ENCODE measurements at regions not wholly inside any gene's neighbourhood (a gene's known extent, or its start where the extent isn't known, plus 50 kb on each side); places are given as distances from the start of the nearest gene placed in this dataset.

DNA sequence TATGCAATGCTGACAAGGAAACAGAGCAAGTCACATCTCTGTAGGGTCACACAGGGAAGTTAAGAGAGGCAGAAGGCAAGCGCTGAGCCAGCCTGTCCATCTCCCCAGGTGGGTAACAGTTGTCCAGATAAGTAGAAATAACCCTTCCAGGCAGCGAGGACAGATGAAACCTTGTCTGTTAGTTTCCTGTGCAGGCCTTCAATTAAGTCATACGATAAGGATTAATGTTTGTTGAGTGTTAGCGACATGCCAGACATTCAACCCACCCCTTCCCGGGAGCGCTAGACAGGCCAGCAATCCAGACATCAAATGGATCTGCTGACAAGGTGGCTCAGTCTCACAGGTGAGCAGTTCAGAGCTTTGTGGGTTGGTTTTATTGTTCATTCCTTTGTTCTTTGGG, 221.5 kb upstream of the FMN2 start:
- TF ChIP-seq, protein P1, sequence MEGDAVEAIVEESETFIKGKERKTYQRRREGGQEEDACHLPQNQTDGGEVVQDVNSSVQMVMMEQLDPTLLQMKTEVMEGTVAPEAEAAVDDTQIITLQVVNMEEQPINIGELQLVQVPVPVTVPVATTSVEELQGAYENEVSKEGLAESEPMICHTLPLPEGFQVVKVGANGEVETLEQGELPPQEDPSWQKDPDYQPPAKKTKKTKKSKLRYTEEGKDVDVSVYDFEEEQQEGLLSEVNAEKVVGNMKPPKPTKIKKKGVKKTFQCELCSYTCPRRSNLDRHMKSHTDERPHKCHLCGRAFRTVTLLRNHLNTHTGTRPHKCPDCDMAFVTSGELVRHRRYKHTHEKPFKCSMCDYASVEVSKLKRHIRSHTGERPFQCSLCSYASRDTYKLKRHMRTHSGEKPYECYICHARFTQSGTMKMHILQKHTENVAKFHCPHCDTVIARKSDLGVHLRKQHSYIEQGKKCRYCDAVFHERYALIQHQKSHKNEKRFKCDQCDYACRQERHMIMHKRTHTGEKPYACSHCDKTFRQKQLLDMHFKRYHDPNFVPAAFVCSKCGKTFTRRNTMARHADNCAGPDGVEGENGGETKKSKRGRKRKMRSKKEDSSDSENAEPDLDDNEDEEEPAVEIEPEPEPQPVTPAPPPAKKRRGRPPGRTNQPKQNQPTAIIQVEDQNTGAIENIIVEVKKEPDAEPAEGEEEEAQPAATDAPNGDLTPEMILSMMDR (IDR thresholded peaks at IDR 0.05), result no peak
- no peak for TF ChIP-seq POLR2A (IDR thresholded peaks at IDR 0.05)
- TF ChIP-seq POLR2AphosphoS5 (IDR thresholded peaks at IDR 0.05), result no peak
